Activated CD4-positive, alpha-beta T cell treated with anti-CD3 and anti-CD28 coated beads, Interleukin-2, amount 50 U/mL, for 4 hours (primary cell): ENCODE measurements at regions not wholly inside any gene's neighbourhood (a gene's known extent, or its start where the extent isn't known, plus 50 kb on each side); places are given as distances from the start of the nearest gene placed in this dataset.
"Not testable (repeated sequence)": the region's sequence is repeated elsewhere in the genome, so short reads cannot be mapped to it uniquely, and the experiment has no call there.

Experiments
- DNase-seq, 2 experiments: peaks; one replicate each; pipeline ENCODE4 v3.0.0-alpha.2; 2020

DNA sequence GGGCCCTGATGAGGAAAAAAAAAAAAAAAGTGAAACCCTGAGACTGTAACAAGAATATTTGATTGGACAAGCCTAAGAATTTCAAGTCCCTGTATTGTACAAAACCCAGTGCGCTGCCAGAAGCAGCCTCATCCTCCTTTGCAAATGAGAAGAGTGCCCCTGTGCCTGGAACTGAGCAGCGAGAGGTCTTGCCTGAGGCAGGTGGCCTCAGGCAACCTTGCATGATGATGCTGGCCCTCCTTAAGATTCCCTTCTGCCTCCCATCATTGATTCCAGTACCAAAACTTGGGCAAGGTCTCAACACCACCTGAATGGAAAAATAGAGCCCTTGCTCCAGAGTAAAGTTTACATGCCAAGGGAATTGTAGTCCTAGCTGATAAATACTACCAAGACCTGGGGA is 129.6 kb upstream of the RAB4A start:
- no peak for DNase-seq

- no peak for DNase-seq
Observed at GRCh38 chr1:229141689-229142377, 129.1 kb upstream of the RAB4A start.

- no peak for DNase-seq
Observed at GRCh38 chr1:229142471-229142870, 128.4 kb upstream of the RAB4A start.

GRCh38 chr1:229146647-229147046 is 124.3 kb upstream of the RAB4A start:
- DNase-seq, result no peak

GRCh38 chr1:229147072-229147471 is 123.8 kb upstream of the RAB4A start:
- no peak for DNase-seq

DNA sequence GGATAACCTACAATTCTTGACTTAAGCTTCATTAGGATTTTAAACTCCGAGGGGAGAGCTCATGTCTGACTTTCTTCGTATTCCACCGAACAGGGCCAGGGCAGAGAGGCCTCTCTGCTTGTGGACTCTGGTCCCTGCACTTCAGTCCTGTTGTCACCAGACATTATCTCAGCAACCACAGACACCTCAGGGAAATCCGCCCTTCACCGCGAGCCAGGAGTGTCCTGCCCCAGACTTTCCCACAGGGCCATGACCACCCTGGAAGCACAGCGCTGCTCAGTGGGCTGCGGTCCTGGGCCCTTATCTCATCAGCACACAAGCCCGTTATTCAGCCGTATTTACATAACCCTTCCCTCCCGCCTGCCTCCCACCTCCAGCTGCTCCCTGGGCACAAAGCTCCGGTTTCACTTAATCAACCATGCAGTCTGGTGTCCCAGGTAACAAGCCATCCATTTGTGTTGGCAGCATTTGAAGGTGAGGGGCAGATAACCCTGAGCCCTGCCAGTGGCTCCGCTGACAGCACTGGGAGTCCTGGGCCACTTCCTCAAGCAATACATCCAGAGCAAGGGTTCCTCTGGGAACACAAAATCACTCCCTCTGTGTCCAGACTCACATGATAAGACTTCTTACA is 122.8 kb upstream of the RAB4A start:
- DNase-seq, result no peak

GRCh38 chr1:229148743-229149142 is 122.2 kb upstream of the RAB4A start:
- DNase-seq, result no peak

DNA sequence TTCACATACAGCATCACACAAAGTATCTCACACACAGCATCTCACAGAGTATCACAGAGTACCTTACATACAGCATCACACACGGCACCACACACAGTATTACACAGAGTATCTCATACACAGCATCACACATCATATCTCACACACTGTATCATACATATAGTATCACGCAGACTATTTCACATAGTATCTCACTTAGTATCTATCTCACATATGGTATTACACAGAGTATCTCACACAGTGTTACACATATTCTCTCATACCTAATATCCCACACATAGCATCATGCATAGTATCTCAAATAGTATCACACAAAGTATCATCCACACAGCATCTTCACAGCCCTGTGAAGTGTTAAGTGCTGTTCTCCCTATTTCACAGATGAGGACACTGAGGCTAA is 121.5 kb upstream of the RAB4A start:
- DNase-seq, result no peak

DNA sequence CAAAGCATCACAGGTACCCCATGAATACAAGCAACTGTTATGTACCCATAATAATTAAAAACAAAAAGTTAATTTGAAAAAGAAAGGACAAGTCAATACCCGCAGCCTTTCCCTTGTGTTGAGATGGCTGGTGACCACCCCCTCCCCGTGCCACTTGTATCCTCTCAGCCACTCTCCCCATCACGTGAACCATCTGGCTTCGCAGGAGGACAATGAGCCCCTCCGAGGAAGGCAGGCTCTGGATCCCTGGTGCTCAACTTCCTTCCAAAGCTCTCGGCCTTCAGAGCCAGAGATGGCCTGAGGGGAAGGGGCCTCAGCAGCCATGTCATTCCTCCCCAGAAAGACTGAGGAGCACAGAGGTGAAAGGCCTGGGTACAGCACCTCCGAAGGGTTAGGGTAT is 120.4 kb upstream of the RAB4A start:
- DNase-seq, result no peak

DNA sequence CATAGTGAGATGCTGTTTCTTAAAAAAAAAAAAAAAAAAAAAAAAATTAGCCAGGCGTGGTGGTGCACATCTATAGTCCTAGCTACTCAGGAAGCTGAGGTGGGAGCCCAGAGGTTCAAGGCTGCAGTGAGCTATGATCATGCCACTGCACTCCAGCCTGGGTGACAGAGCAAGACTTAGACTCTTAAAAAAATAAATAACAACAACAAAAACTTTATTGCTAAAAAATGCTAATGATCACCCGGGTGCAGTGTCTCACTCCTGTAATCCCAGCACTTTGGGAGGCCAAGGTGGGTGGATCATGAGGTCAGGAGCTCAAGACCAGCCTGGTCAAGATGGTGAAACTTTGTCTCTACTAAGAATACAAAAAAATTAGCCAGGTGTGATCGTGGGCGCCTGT is 119.5 kb upstream of the RAB4A start:
- not testable (repeated sequence) for DNase-seq

- DNase-seq, result no peak
Observed at GRCh38 chr1:229152311-229152710, 118.6 kb upstream of the RAB4A start.

DNA sequence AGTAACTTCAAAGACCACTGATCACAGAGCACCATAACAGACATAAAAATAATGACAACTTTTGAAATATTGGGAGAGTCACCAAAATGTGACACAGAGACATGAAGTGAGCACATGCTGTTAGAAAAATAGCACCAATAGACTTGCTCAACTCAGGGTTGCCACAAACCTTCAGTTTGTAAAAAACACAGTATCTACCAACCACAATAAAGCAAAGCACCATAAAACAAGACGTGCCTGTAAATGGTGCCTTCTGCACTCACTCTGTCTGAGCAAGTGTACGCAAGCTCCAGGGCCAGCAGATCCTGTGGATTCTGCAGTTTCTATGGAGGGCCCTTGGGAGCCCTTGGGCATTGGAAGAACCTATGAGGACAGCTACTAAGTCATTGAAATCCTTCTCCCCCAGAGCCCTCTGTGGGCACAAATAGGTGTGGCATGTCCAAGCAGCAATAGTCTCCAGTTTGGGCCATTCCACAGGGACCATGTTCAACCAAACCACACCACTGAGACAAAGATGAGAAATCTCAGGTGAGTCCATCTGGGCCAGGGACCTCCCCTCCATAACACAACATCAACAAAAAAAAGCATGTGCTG is 116.9 kb upstream of the RAB4A start:
- no peak for DNase-seq

DNA sequence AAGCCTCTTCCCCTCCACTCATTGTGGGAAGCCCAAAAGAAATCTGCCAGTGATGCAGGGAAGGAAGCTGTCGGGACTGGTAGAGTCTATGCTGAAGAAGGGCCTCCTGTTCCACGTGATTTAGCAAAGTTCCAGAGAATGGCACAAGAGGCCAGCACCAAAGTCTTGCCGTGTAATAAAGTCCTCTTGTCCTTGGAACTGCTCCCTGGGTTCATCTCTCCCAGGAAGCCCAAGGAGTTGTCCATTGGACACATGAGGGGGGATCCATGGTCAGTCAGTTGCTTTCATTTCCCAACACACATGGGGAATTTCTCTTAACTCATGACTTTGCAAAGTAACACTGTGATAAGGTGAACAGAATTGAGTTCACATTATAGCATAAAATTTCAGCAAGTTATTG is 116.1 kb upstream of the RAB4A start:
- no peak for DNase-seq

GRCh38 chr1:229155472-229155871 is 115.4 kb upstream of the RAB4A start:
- no peak for DNase-seq

DNA sequence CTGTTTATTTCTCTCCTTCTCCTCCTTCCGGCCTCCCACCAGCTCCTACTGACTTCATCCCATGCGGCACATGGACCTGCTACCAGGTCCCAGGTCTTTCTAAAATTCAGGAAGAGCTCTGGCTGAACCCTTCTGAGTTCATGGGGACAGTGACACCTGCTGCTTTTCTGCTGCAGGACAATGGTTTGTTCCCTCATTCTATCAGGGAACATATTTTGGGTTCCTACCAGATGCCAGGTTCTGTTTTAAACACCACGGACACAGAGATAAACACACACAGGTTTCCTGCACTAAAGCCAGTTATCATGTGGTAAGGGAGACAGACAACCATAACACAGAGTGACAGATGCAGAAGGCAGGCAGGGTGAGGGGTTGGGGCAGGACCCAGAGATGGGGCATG is 114.0 kb upstream of the RAB4A start:
- no peak for DNase-seq

DNA sequence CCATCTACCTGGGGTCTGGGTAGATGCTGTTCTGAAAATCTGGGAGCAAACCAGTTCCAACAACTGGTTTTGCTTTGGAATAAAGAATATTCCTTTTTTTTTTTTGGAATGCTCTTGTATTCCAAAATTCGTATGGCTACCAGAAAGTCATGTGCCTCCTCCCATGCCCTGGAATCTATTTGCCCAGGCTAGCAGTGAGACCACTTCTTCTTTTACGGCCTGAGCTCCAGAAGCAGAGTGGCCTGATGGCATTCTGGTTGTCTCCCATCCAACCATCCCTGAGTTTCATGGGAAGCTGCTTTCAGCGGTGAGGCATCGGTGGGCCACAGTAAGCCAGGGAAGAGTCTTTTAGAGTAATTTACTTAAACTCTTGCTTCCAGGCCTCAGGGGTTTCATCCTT is 113.4 kb upstream of the RAB4A start:
- no peak for DNase-seq

- no peak for DNase-seq
Observed at GRCh38 chr1:229158341-229158921, 112.5 kb upstream of the RAB4A start.

DNA sequence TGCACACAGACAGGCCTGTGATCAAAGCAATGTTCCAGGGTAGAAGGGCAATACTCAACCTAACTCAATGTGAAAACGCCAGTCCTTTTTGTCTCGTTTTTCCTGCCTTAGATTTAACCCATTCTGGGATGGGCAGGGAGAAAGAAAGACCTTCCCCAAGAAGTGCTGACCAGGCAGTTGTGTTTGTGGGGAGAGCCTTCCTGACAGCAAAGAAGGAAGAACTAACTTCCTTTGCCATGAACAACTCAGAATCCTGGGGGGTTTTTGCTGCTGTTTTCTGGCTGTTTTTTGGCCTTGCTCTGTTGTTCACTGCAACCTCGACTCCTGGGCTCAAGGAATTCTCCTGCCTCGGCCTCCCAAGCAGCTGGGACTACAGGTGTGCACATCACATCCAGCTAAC is 112.0 kb upstream of the RAB4A start:
- DNase-seq, result no peak

DNA sequence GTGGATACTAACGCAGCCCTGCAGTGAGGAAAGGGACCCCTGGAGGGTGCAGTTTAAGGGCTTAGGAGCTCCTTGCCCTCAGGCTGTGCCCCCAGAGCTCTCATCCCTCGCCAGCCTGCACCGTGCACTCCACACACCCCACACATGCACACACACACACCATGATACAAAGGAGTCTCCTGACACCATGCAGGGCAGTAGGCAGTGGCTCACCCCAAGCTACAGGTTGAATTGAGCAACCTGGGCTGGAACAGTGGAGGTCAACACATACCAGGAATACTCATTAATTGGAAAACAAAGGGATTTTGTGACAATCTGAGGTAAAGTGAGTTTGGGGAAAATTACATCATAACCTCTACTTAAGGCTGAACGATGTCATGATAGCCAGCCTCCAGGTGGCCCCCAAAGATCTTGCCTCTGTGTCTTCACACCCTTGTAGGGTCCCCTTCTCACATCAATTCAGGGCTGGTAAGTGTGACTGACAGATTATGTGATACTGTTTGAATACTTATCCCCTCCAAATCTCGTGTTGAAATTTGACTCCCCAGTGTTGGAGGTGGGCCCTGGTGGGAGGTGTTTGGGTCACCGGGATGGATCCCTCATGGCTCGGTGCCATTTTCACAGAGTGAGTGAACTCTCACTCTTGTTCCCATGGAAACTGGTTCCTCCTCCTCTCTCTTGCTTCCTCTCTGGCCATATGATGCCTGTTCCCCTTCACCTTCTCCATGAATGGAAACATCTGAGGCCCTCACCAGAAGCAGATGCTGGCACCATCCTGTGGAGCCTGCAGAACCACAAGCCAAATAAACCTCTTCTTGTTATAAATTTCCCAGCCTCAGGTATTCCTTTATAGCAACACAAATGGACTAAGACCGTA is 111.0 kb upstream of the RAB4A start:
- DNase-seq, result no peak

DNA sequence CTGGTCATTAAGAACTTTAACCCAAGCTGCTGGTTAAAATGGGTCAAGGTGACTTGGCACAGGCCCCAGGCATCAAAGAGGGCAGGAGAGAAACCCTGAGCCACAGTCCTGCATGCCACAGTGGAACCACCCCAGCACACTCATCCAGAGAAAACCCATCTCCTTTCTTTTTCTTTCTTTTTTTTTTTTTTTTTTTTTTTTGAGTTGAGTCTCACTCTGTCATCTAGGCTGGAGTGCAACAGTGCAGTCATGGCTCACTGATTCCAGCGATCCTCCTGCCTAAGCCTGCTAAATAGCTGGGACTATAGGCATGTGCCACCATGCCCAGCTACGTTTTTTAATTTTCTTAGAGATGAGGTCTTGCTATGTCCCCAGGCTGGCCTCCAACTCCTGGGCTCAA is 109.2 kb upstream of the RAB4A start:
- DNase-seq, result no peak

GRCh38 chr1:229162825-229163515 is 107.9 kb upstream of the RAB4A start:
- no peak for DNase-seq

DNA sequence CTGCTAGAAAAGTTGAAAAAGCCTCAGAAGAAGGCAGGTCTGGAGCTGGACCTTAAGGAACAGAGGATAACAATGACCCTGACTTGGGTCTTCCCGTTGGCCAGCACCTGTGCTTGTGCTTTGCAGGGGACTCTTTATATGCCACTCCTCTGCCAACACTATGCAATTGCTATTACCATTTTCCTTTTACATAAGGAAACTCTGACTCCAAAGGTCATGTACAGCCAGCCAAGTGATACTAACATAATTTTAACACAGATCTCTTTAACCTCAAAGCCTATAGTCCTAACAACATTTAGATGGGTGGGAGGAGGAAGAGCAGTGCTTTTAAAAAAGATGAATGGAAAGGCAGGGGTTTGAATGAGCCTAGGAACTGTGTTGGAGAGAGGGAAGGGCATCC is 106.6 kb upstream of the RAB4A start:
- DNase-seq, result no peak
